Natural killer cell treated with Interleukin-12 subunit alpha and Interleukin-12 subunit beta and Interleukin-15 and Interleukin-18, amount 100 ng/mL, for 72 hours (primary cell): ENCODE measurements at regions not wholly inside any gene's neighbourhood (a gene's known extent, or its start where the extent isn't known, plus 50 kb on each side); places are given as distances from the start of the nearest gene placed in this dataset.

Experiments
- ATAC-seq, 2 donors: fragments of 150-1000 bp; cut with Tn5 transposase in 1 of 2; sonication (Bioruptor Pico), chemical (Tn5 transposase) in 1 of 2; 2 replicates each; pipeline ENCODE4 v1.10.0; 2021
- DNase-seq: peaks from one replicate; pipeline ENCODE4 v3.0.0; 2022; ENCODE audit warnings: low spot score
- H3K27ac Mint-ChIP-seq, 2 donors: 1 replicate in 1 of 2; 2 replicates in 1 of 2; pipeline ENCODE4 v1.8.0; 2022; ENCODE audit warnings: mixed read lengths in 2 of 2, mild to moderate bottlenecking in 1 of 2, moderate library complexity in 1 of 2
- H3K27me3 Mint-ChIP-seq, 2 donors: 1 replicate in 1 of 2; 2 replicates in 1 of 2; pipeline ENCODE4 v1.8.0; 2022; ENCODE audit warnings: mixed read lengths in 2 of 2
- H3K36me3 Mint-ChIP-seq: one replicate; pipeline ENCODE4 v1.8.0; 2022; ENCODE audit warnings: mixed read lengths
- H3K4me1 Mint-ChIP-seq, 2 donors: 1 replicate in 1 of 2; 2 replicates in 1 of 2; pipeline ENCODE4 v1.8.0; 2022; ENCODE audit warnings: low read depth in 2 of 2, mixed read lengths in 2 of 2, mild to moderate bottlenecking in 1 of 2
- H3K4me3 Mint-ChIP-seq: one replicate; pipeline ENCODE4 v1.8.0; 2022; ENCODE audit warnings: mixed read lengths
- H3K9me3 Mint-ChIP-seq: 2 replicates; pipeline ENCODE4 v1.8.0; 2022; ENCODE audit warnings: mixed read lengths

GRCh38 chr2:34388446-34388845, 789.3 kb upstream of the FAM98A start:
- no peaks in the 10 kb centered on the region for H3K27me3 Mint-ChIP-seq
- H3K36me3 Mint-ChIP-seq = no peaks in the 10 kb centered on the region
- DNase-seq = no peak
- no peak overlapping the region for H3K27ac Mint-ChIP-seq
- peaks cover 21% of the 10 kb centered on the region for H3K9me3 Mint-ChIP-seq
- ATAC-seq = no peak
- H3K4me3 Mint-ChIP-seq = no peak overlapping the region
- no peaks in the 10 kb centered on the region for H3K4me1 Mint-ChIP-seq

- H3K4me1 Mint-ChIP-seq = no peaks in the 10 kb centered on the region
- no peak overlapping the region for H3K4me3 Mint-ChIP-seq
- H3K36me3 Mint-ChIP-seq = no peaks in the 10 kb centered on the region
- peaks cover 21% of the 10 kb centered on the region for H3K9me3 Mint-ChIP-seq
- ATAC-seq = no peak
- DNase-seq = no peak
- no peak overlapping the region for H3K27ac Mint-ChIP-seq
- no peaks in the 10 kb centered on the region for H3K27me3 Mint-ChIP-seq
These were observed 788.4 kb upstream of the FAM98A start for GRCh38 chr2:34387536-34387935.

- Mint-ChIP-seq H3K27me3 (no peaks in the 10 kb centered on the region), H3K9me3 (peaks cover 19% of the 10 kb centered on the region), H3K36me3 (peaks cover 8% of the 10 kb centered on the region), H3K4me3 (no peak overlapping the region), H3K4me1 (no peaks in the 10 kb centered on the region), H3K27ac (no peak overlapping the region)
- no peak for ATAC-seq
- DNase-seq = no peak
These were observed 780.5 kb upstream of the FAM98A start for GRCh38 chr2:34379586-34379985.

- DNase-seq (no peak), ATAC-seq (no peak)
- Mint-ChIP-seq H3K27ac (no peak overlapping the region), H3K36me3 (peaks cover 8% of the 10 kb centered on the region), H3K4me1 (no peaks in the 10 kb centered on the region), H3K27me3 (no peaks in the 10 kb centered on the region), H3K4me3 (no peak overlapping the region), H3K9me3 (peaks cover 18% of the 10 kb centered on the region)
These were observed 774.6 kb upstream of the FAM98A start for GRCh38 chr2:34373586-34374233.

- H3K4me1 Mint-ChIP-seq = no peaks in the 10 kb centered on the region
- H3K27ac Mint-ChIP-seq = no peak overlapping the region
- H3K4me3 Mint-ChIP-seq = no peak overlapping the region
- peaks cover 8% of the 10 kb centered on the region for H3K36me3 Mint-ChIP-seq
- ATAC-seq = no peak
- H3K9me3 Mint-ChIP-seq = peaks cover 18% of the 10 kb centered on the region
- no peaks in the 10 kb centered on the region for H3K27me3 Mint-ChIP-seq
- DNase-seq = no peak
These were observed 773.9 kb upstream of the FAM98A start for GRCh38 chr2:34372967-34373366.

GRCh38 chr2:34371711-34372110, 772.6 kb upstream of the FAM98A start:
- Mint-ChIP-seq H3K4me1 (no peaks in the 10 kb centered on the region), H3K36me3 (peaks cover 1% of the 10 kb centered on the region), H3K27ac (no peak overlapping the region), H3K9me3 (peaks cover 11% of the 10 kb centered on the region), H3K27me3 (no peaks in the 10 kb centered on the region), H3K4me3 (no peak overlapping the region)
- no peak for DNase-seq
- ATAC-seq = no peak

- Mint-ChIP-seq H3K36me3 (no peaks in the 10 kb centered on the region), H3K27ac (no peak overlapping the region), H3K27me3 (no peaks in the 10 kb centered on the region), H3K4me3 (no peak overlapping the region), H3K4me1 (no peaks in the 10 kb centered on the region), H3K9me3 (peaks cover 11% of the 10 kb centered on the region)
- ATAC-seq (no peak), DNase-seq (no peak)
These were observed 769.2 kb upstream of the FAM98A start for GRCh38 chr2:34368304-34368703.

GRCh38 chr2:34365932-34366331, 766.8 kb upstream of the FAM98A start:
- no peak overlapping the region for H3K4me3 Mint-ChIP-seq
- no peaks in the 10 kb centered on the region for H3K27me3 Mint-ChIP-seq
- DNase-seq (no peak), ATAC-seq (no peak)
- H3K36me3 Mint-ChIP-seq = no peaks in the 10 kb centered on the region
- H3K27ac Mint-ChIP-seq = no peak overlapping the region
- no peaks in the 10 kb centered on the region for H3K4me1 Mint-ChIP-seq
- H3K9me3 Mint-ChIP-seq = peaks cover 11% of the 10 kb centered on the region

- no peaks in the 10 kb centered on the region for H3K4me1 Mint-ChIP-seq
- H3K9me3 Mint-ChIP-seq = peaks cover 12% of the 10 kb centered on the region
- H3K4me3 Mint-ChIP-seq = no peak overlapping the region
- H3K27ac Mint-ChIP-seq = no peak overlapping the region
- no peaks in the 10 kb centered on the region for H3K27me3 Mint-ChIP-seq
- no peak for ATAC-seq
- H3K36me3 Mint-ChIP-seq = no peaks in the 10 kb centered on the region
- DNase-seq = no peak
These were observed 766.4 kb upstream of the FAM98A start for GRCh38 chr2:34365512-34365911.

- DNase-seq = no peak
- no peak overlapping the region for H3K27ac Mint-ChIP-seq
- ATAC-seq = no peak
- H3K4me1 Mint-ChIP-seq = no peaks in the 10 kb centered on the region
- H3K9me3 Mint-ChIP-seq = peaks cover 9% of the 10 kb centered on the region
- H3K27me3 Mint-ChIP-seq = no peaks in the 10 kb centered on the region
- H3K4me3 Mint-ChIP-seq = no peak overlapping the region
- no peaks in the 10 kb centered on the region for H3K36me3 Mint-ChIP-seq
These were observed 754.5 kb upstream of the FAM98A start for GRCh38 chr2:34353509-34354113.

- no peaks in the 10 kb centered on the region for H3K27me3 Mint-ChIP-seq
- H3K9me3 Mint-ChIP-seq = peaks cover 8% of the 10 kb centered on the region
- H3K4me1 Mint-ChIP-seq = no peaks in the 10 kb centered on the region
- no peak overlapping the region for H3K27ac Mint-ChIP-seq
- ATAC-seq (no peak), DNase-seq (no peak)
- H3K36me3 Mint-ChIP-seq = no peaks in the 10 kb centered on the region
- no peak overlapping the region for H3K4me3 Mint-ChIP-seq
These were observed 750.4 kb upstream of the FAM98A start for GRCh38 chr2:34349527-34349926.

- H3K27me3 Mint-ChIP-seq = no peaks in the 10 kb centered on the region
- DNase-seq (no peak), ATAC-seq (no peak)
- peaks cover 12% of the 10 kb centered on the region for H3K9me3 Mint-ChIP-seq
- H3K27ac Mint-ChIP-seq = no peak overlapping the region
- no peak overlapping the region for H3K4me3 Mint-ChIP-seq
- no peaks in the 10 kb centered on the region for H3K36me3 Mint-ChIP-seq
- H3K4me1 Mint-ChIP-seq = no peaks in the 10 kb centered on the region
These were observed 745.9 kb upstream of the FAM98A start for GRCh38 chr2:34345030-34345429.

GRCh38 chr2:34340307-34340706, 741.2 kb upstream of the FAM98A start:
- ATAC-seq (no peak), DNase-seq (no peak)
- H3K4me1 Mint-ChIP-seq = no peaks in the 10 kb centered on the region
- no peaks in the 10 kb centered on the region for H3K36me3 Mint-ChIP-seq
- H3K27ac Mint-ChIP-seq = no peak overlapping the region
- no peak overlapping the region for H3K4me3 Mint-ChIP-seq
- H3K27me3 Mint-ChIP-seq = no peaks in the 10 kb centered on the region
- H3K9me3 Mint-ChIP-seq = peaks cover 14% of the 10 kb centered on the region

- Mint-ChIP-seq H3K9me3 (peaks cover 14% of the 10 kb centered on the region), H3K27me3 (no peaks in the 10 kb centered on the region), H3K4me3 (no peak overlapping the region), H3K36me3 (no peaks in the 10 kb centered on the region), H3K27ac (no peak overlapping the region), H3K4me1 (no peaks in the 10 kb centered on the region)
- no peak for DNase-seq
- no peak for ATAC-seq
These were observed 738.6 kb upstream of the FAM98A start for GRCh38 chr2:34337735-34338134.

- H3K27me3 Mint-ChIP-seq = no peaks in the 10 kb centered on the region
- no peak for DNase-seq
- H3K4me1 Mint-ChIP-seq = no peaks in the 10 kb centered on the region
- ATAC-seq = no peak
- H3K27ac Mint-ChIP-seq = no peak overlapping the region
- H3K36me3 Mint-ChIP-seq = no peaks in the 10 kb centered on the region
- H3K4me3 Mint-ChIP-seq = no peak overlapping the region
- peaks cover 13% of the 10 kb centered on the region for H3K9me3 Mint-ChIP-seq
These were observed 733.7 kb upstream of the FAM98A start for GRCh38 chr2:34332813-34333212.
